GM18907 (cell line): ENCODE measurements at regions not wholly inside any gene's neighbourhood (a gene's known extent, or its start where the extent isn't known, plus 50 kb on each side); places are given as distances from the start of the nearest gene placed in this dataset.
"Not testable (repeated sequence)": the region's sequence is repeated elsewhere in the genome, so short reads cannot be mapped to it uniquely, and the experiment has no call there.

Experiments
- ATAC-seq: cut with Tn5 transposase; IDR thresholded peaks from one replicate; pipeline ENCODE4 v1.9.1; 2021; ENCODE audit warnings: mild to moderate bottlenecking, moderate library complexity; ENCODE audit not compliant: unreplicated experiment

DNA sequence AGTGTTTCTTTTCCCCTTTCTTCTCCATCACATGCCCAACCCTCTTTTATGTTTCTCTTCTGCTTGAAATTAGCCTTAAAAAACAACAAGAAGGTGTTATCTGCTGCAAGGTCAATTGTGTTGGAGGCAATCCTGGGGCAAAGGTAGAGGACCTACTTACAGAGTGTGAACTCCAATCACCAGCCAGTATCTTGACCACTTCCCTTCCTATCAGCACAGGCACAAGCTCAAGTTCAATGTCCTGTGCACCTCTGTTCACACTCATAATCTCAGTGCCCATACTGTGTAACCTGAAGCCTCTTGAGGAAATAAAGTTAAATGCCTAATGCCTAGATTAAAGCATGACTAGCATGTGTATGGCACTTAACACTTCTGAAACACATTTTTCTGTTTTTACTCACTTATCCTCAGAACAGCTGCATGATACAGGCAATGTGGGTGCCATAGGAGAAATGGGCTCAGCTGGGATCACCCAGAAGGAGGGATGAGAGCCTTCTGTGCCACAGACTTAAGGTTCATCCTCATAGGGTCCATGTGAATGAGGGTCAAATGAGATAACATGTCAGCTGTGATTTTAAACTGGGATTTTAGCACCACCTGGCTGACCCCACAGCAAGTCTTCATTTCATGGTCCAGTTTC is 701.5 kb downstream of the BCL11A start:
- ATAC-seq, result no peak

DNA sequence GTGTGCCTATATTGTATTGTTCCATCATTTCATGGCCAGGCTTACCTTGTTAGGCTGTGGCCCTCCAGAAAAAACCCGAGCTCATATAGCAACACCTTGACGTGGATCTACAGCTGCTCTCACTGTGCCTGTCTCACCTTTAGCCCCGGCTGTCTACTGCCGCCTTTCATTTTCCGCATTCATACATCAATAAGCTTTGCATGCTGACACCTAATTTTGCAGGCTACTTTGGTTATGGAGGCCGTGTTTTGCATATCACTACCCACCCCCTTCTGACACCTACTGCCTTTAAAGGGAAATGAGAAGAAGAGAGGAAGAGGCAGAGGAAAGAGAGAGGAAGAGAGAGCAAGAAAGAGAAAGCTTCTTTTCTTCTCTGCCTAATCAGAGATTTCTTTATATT is 702.9 kb downstream of the BCL11A start:
- no peak for ATAC-seq

- ATAC-seq, result no peak
Observed at GRCh38 chr2:59833941-59834340, 719.5 kb downstream of the BCL11A start.

DNA sequence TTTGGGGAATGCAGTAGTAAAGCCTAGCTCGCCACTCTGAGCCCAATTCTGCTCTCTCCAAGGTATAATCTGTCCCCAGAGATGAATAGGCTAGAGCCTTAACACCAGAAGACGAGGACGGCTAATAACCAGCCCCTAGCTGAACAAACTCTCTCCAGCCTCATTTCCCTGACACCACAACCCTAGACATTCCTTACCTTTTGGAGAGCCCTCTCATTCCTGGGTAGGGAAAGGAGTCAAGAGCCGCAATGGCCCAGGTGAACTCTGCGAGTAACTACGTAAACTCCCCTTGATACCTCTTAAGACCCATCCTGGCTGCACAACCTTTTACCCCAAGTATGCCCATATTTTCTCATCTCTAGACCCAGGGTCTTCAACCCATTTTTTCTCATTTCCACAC is 722.9 kb downstream of the BCL11A start:
- no peak for ATAC-seq

DNA sequence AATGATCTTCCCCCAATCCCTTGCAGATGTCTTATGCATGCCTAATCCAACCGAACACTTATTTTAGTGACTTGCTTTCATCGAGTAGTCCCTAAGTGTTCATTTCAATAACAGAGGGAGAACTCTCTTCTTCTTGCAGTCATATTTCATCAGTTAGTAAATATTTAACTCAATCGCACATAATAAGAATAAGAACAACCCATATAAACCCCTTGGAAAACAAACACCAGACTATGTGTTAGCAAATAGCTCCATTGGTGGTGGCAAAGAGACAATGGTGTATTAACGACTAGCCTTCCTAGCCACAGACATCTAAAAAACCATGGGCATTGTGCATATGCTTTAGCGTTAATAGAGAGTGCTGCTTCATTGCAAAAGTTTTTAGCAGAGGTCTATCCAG is 725.8 kb downstream of the BCL11A start:
- ATAC-seq, result no peak

GRCh38 chr2:59826177-59826576 is 727.3 kb downstream of the BCL11A start:
- no peak for ATAC-seq

DNA sequence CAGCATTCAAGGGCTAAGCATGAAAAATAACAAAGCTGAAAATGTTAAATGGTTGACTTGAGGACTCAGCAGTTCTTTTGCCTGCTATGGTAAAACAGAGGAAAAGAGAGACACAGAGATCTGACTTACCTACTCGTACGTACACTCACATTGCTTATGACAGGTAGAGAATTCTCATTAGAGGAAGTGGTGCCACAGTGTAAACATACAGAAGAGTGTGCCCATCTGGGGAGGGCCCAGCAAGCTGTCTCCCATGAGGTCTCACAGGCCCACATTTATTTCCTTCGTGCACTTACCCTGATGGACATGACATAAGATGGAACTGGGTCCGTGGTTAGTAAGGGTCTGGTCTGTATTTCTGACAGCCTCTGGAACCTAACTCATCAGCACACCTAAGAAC is 729.1 kb downstream of the BCL11A start:
- ATAC-seq, result no peak

DNA sequence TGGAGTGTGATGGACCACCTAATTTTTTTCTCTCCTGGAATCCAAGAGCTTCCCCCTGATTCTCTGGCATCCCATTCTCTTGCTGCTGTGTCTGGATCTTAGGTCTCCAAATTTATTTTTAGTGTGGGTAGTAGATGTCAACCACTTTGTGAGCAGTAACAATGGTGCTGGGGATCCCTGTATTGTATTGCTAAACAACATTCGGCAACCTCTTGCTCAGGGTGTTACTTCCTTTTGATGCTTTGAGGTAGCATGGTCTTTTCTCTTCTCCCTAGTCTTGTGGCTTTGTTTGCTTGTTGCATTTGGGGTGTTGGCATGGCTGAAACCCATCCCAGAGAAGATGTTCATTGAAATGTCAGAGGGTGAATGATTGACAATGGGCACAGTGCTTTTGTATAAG is 737.4 kb downstream of the BCL11A start:
- ATAC-seq, result no peak

DNA sequence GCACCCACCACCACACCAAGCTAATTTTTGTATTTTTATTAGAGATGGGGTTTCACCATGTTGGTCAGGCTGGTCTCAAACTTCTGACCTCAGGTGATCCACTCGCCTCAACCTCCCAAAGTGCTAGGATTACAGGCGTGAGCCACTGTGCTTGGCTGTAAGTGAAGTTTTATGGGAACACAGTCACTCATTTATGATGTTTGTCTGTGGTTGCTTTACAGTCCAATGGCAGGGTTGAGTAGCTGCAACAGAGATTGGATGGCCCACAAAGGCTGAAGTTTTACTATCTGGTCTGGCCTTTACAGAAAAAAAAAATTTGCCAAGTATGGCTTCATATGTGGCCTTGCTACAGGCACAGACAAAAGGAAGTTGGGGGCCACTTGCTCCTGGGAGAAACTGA is 743.2 kb downstream of the BCL11A start:
- not testable (repeated sequence) for ATAC-seq

- no peak for ATAC-seq
Observed at GRCh38 chr2:59806486-59806885, 747.0 kb downstream of the BCL11A start.

DNA sequence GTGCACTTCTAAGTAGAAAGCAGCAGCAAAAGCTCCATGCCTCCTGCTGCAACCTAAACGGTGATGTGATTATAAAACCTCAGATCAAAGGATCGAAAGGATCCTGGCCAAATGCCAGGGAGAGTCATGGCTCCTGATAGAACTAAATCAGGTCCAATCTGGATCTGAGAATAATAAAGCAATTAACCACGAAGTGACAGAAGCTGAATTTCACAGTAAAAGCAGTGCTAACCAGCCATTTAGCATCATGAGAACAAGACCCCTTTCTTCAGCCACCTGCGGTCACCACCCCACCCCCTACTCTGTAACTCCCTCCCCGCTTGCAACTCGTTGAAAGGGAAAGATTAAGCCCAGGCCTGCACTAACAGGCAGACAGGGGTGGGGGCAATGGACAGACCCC is 748.7 kb downstream of the BCL11A start:
- no peak for ATAC-seq

DNA sequence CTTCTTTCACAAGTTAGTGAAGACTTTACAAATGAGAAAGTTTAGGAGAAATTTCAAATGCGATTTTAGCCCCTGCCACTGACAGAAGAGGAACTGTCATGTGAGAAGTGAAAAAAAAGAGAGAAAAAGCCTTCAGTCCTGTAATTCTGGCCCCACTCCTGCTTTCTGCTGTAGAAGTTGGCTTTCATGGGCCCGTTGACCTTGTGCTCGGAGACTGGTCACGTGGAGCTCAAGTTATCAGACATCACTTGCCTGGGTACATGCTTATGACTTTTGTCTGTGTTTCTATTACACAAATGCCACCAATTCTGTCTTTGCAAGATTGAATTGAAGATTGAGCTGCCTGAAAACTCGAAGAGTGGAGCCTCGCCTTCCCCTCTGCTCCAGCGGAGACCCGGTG is 749.9 kb downstream of the BCL11A start:
- ATAC-seq, result no peak

- ATAC-seq, result no peak
Observed at GRCh38 chr2:59798687-59799232, 754.7 kb downstream of the BCL11A start.

DNA sequence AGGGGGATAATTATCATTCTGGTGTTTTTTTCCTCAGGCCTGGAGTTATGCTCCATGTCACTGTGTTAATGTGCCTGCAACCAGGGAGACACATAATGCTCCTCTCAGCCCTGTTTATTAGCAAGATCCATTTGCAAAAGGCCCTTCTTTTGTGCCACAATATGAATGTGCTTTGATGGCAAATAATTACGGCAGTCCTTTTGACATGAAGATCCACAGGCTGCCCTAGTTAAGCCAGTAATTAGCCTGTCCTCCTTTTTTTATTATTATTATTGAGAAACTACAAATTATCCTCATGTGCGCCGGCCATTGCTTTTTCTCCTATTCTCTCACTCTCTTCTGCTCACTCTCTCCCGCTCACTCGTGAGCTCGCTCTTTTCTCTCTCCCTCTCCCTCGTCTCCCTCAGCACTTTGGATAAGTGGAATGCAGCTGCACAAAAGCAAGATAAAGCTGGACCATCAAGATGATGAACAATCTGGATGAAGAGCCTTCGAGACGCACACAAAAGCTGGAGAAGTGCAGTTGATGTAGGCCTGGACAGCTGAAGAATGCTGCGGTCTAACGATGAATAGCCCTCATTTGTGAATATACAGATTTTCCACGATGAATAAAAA is 762.3 kb downstream of the BCL11A start:
- no peak for ATAC-seq

- no peak for ATAC-seq
Observed at GRCh38 chr2:59790186-59791003, 763.1 kb downstream of the BCL11A start.

- ATAC-seq, result no peak
Observed at GRCh38 chr2:59789523-59789922, 763.9 kb downstream of the BCL11A start.

DNA sequence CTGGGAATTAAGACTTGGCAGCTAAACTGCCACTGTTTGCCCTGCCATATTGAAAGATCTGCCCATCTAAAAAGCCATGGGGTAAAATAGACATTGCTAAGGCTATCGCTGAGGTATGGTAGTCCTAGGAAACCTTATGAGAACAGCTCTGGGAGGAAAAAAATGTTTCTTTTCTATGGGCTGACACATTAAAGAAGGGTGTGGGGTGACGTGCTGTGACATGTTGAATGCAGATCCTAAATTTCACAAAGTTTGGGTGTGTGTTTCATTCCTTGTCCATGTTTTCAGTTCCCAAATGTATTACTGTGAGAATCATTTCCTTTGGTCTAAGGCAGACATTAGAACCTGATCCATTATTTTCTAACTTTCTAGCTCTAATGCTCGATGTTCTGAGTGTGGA is 766.4 kb downstream of the BCL11A start:
- ATAC-seq, result no peak

GRCh38 chr2:59786684-59787083 is 766.8 kb downstream of the BCL11A start:
- no peak for ATAC-seq

- no peak for ATAC-seq
Observed at GRCh38 chr2:59779571-59779970, 773.9 kb downstream of the BCL11A start.

DNA sequence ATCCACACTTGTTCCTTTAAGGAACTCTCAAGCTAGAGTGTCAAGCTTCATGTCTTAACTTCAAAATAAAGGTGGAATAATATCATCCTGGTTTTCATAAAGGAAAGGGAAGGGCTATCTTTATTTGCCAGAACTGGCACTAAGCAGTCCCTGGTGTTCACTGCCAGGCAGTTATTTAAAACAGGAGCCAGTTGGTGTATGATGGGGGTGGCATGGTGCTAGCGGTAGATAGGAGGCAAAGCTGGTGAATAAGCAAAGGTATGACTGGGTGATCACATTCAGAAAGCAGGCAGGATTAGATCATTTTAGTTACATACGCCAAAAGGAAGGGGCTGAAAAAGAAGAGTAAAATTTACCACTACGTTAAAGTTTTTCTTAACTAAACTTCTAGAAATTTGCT is 776.3 kb downstream of the BCL11A start:
- no peak for ATAC-seq

DNA sequence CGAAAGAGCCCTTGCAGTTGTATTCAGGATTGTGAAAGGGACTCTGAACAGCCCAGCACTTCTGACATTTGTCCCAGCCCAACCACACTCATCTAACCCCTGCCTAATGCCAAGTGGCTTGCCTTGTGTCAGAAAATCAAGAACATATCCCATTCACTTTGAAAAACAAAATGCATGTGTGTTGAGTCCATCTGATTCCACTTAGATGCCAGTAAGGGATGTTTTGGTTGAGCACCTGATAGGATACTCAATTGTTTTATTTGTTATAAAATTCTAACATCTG is 776.8 kb downstream of the BCL11A start:
- ATAC-seq, result no peak

GRCh38 chr2:59774821-59775433 is 778.5 kb downstream of the BCL11A start:
- no peak for ATAC-seq
